KMS-11 (cell line): ENCODE measurements at regions not wholly inside any gene's neighbourhood (a gene's known extent, or its start where the extent isn't known, plus 50 kb on each side); places are given as distances from the start of the nearest gene placed in this dataset.

Source experiments
- H2AFZ ChIP-seq: fragments of 200-600 bp; sonication (generic); 2 replicates; pipeline ENCODE4 v1.6.1; 2016; ENCODE audit warnings: antibody characterized with exemption, mixed run types, low read depth
- H3K27ac ChIP-seq: fragments of 200-600 bp; sonication (generic); 2 replicates; pipeline ENCODE4 v1.6.1; 2016; ENCODE audit warnings: mild to moderate bottlenecking, mixed run types
- H3K27me3 ChIP-seq: fragments of 200-600 bp; sonication (generic); 2 replicates; pipeline ENCODE4 v1.6.1; 2017; ENCODE audit warnings: mild to moderate bottlenecking, low read depth, mixed run types, moderate library complexity; ENCODE audit not compliant: insufficient read depth
- H3K36me3 ChIP-seq: fragments of 200-600 bp; sonication (generic); 2 replicates; pipeline ENCODE4 v1.6.1; 2017; ENCODE audit warnings: mild to moderate bottlenecking, mixed run types; ENCODE audit not compliant: insufficient read depth
- H3K4me1 ChIP-seq: fragments of 200-600 bp; sonication (generic); 2 replicates; pipeline ENCODE4 v1.6.1; 2016; ENCODE audit warnings: mild to moderate bottlenecking, low read depth, mixed run types; ENCODE audit not compliant: poor library complexity, severe bottlenecking
- H3K4me2 ChIP-seq: fragments of 200-600 bp; sonication (generic); 2 replicates; pipeline ENCODE4 v1.7.0; 2016; ENCODE audit warnings: mild to moderate bottlenecking, mixed run types
- H3K4me3 ChIP-seq: fragments of 200-600 bp; sonication (generic); IDR thresholded peaks from 2 replicates; pipeline ENCODE4 v1.6.1; 2017; ENCODE audit warnings: low read depth, low read length, mixed read lengths; ENCODE audit not compliant: insufficient read depth
- H3K79me2 ChIP-seq: fragments of 200-600 bp; sonication (generic); 2 replicates; pipeline ENCODE4 v1.6.1; 2016; ENCODE audit warnings: low read depth, mixed run types; ENCODE audit not compliant: insufficient read depth
- H3K9ac ChIP-seq: fragments of 200-600 bp; sonication (generic); 2 replicates; pipeline ENCODE4 v1.6.1; 2016; ENCODE audit warnings: mild to moderate bottlenecking, mixed run types
- H4K20me1 ChIP-seq: fragments of 200-600 bp; sonication (generic); 2 replicates; pipeline ENCODE4 v1.6.1; 2016; ENCODE audit warnings: mild to moderate bottlenecking, mixed run types; ENCODE audit not compliant: insufficient read depth
- CTCF ChIP-seq: fragments of 200-600 bp; sonication (generic); conservative IDR thresholded peaks from 2 replicates; pipeline ENCODE4 v1.6.1; 2017; ENCODE audit warnings: low read depth, mild to moderate bottlenecking, antibody characterized with exemption, low read length, moderate library complexity, mixed read lengths

- Histone ChIP-seq H3K4me1 (no peaks in the 10 kb centered on the region), H3K27ac (no peak overlapping the region), H3K4me2 (no peak overlapping the region), H4K20me1 (no peaks in the 10 kb centered on the region), H2AFZ (no peak overlapping the region), H3K27me3 (no peaks in the 10 kb centered on the region), H3K4me3 (no peak overlapping the region), H3K9ac (no peak overlapping the region), H3K36me3 (no peaks in the 10 kb centered on the region), H3K79me2 (no peaks in the 10 kb centered on the region)
- TF ChIP-seq CTCF: no peak
These were observed 359.8 kb downstream of the LTN1 start for GRCh38 chr21:28632755-28633408.

DNA sequence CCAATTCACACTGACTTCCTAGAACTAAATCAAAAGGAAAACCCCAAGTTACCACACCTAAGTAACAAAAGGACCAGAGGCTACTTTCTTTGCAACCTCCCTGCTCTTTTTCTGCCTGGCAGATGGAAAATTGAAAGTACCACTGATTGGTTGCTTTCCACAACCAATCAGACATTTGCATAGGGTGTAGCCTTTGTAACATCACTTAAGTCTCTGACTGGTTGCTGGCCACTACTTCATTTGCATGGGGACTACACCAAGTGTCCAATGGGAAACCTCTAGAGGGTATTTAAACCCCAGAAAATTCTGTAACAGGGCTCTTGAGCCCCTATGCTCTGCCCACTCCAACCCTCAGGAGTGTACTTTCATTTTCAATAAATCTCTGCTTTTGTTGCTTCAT is 365.0 kb downstream of the LTN1 start:
- Histone ChIP-seq H2AFZ (no peak overlapping the region), H3K79me2 (no peaks in the 10 kb centered on the region), H3K4me2 (no peak overlapping the region), H4K20me1 (no peaks in the 10 kb centered on the region), H3K9ac (no peak overlapping the region), H3K27ac (no peak overlapping the region), H3K4me1 (no peaks in the 10 kb centered on the region), H3K27me3 (no peaks in the 10 kb centered on the region), H3K4me3 (no peak overlapping the region), H3K36me3 (no peaks in the 10 kb centered on the region)
- no peak for TF ChIP-seq CTCF

DNA sequence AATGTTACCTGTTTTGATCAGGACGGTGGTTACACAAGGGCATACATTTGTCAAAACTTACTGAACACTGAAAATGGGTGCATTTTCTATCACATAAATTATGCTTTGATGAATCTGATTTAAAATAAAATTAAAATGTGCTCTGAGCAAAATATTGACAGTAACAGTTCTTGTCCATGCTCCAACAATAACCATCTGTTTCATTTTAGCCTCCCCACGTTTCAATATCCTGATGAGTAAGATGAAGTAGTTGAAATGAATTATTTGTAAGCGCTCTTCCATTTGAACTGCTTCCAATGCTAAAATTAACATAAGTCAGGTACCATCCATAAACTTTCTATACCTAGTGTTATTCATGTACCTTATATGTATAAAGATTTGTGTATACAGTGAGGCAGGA is 365.4 kb downstream of the LTN1 start:
- H2AFZ ChIP-seq: no peak overlapping the region
- no peaks in the 10 kb centered on the region for H3K27me3 ChIP-seq
- no peak overlapping the region for H3K27ac ChIP-seq
- no peak overlapping the region for H3K4me3 ChIP-seq
- H3K36me3 ChIP-seq: no peaks in the 10 kb centered on the region
- no peaks in the 10 kb centered on the region for H4K20me1 ChIP-seq
- no peak overlapping the region for H3K9ac ChIP-seq
- no peak overlapping the region for H3K4me2 ChIP-seq
- H3K79me2 ChIP-seq: no peaks in the 10 kb centered on the region
- H3K4me1 ChIP-seq: no peaks in the 10 kb centered on the region
- TF ChIP-seq CTCF: no peak

- Histone ChIP-seq H4K20me1 (no peaks in the 10 kb centered on the region), H3K79me2 (no peaks in the 10 kb centered on the region), H3K4me1 (no peaks in the 10 kb centered on the region), H2AFZ (no peak overlapping the region), H3K4me3 (no peak overlapping the region), H3K4me2 (no peak overlapping the region), H3K9ac (no peak overlapping the region), H3K27ac (no peak overlapping the region), H3K36me3 (no peaks in the 10 kb centered on the region), H3K27me3 (no peaks in the 10 kb centered on the region)
- no peak for TF ChIP-seq CTCF
These were observed 368.1 kb downstream of the LTN1 start for GRCh38 chr21:28624626-28625025.
